Panc1 (cell line): ENCODE measurements at regions not wholly inside any gene's neighbourhood (a gene's known extent, or its start where the extent isn't known, plus 50 kb on each side); places are given as distances from the start of the nearest gene placed in this dataset.

Source experiments
- CTCF ChIP-seq: fragments of 450-650 bp; IDR thresholded peaks from 2 replicates; pipeline ENCODE4 v1.5.1; 2017; ENCODE audit warnings: mild to moderate bottlenecking
- POLR2AphosphoS5 ChIP-seq: IDR thresholded peaks from 2 replicates; pipeline ENCODE4 v1.6.1; 2012; ENCODE audit warnings: mild to moderate bottlenecking, low read depth, low read length, moderate library complexity
- REST ChIP-seq, 2 experiments: IDR thresholded peaks; 2 replicates each; pipeline ENCODE4 v1.6.1; 2011 to 2012; ENCODE audit warnings: low read depth in 2 of 2, control low read depth in 1 of 2, low read length in 1 of 2, mild to moderate bottlenecking in 1 of 2, moderate library complexity in 1 of 2; ENCODE audit not compliant: insufficient read depth in 1 of 2
- SIN3A ChIP-seq: IDR thresholded peaks from 2 replicates; pipeline ENCODE4 v1.6.1; 2012; ENCODE audit warnings: low read depth, mild to moderate bottlenecking, low read length, moderate library complexity, borderline replicate concordance; ENCODE audit not compliant: insufficient read depth
- TCF7L2 ChIP-seq: IDR thresholded peaks from 2 replicates; pipeline ENCODE4 v1.6.1; 2011; ENCODE audit warnings: mild to moderate bottlenecking, low read depth, low read length, inconsistent platforms

- TF ChIP-seq CTCF (no peak), SIN3A (no peak), POLR2AphosphoS5 (no peak), REST (IDR thresholded peaks at IDR 0.05; ENCODE audit: insufficient read depth in 1 of 2, low read depth in 2 of 2, low read length in 1 of 2) (no peak), TCF7L2 (no peak)
Observed at GRCh38 chr4:17385403-17385802, 126.5 kb downstream of the QDPR start.
